H1 (cell line): ENCODE measurements at regions not wholly inside any gene's neighbourhood (a gene's known extent, or its start where the extent isn't known, plus 50 kb on each side); places are given as distances from the start of the nearest gene placed in this dataset.

Experiments
- CTCF ChIA-PET: fragments of 300-600 bp; sonication (Branson Sonifier 250); formaldehyde crosslinking; loops from one replicate; lab custom pipeline; 2021; ENCODE audit not compliant: partially characterized antibody; lab: Charles Lee
- POLR2A ChIA-PET: fragments of 300-600 bp; sonication (Branson Sonifier 250); formaldehyde crosslinking; loops from one replicate; lab custom pipeline; 2021; ENCODE audit warnings: inconsistent platforms; ENCODE audit not compliant: partially characterized antibody; lab: Charles Lee
- DNase-seq, 2 experiments: peaks; one replicate each; pipeline versions ENCODE4 v3.0.0 to v3.0.0-alpha.2; 2010 to 2022; ENCODE audit warnings: low spot score in 2 of 2, low read depth in 1 of 2, mixed read lengths in 1 of 2
- FAIRE-seq: peaks from 2 replicates; lab custom pipeline; 2011; peaks lifted over from hg19 to GRCh38; lab: Jason Lieb, UNC
- H2AFZ ChIP-seq: 2 replicates; pipeline ENCODE4 v1.8.1; 2012; ENCODE audit warnings: low read length, inconsistent platforms
- H2AK5ac ChIP-seq: 2 replicates; pipeline ENCODE4 v1.6.1; 2013; ENCODE audit warnings: low read depth, low read length
- H2BK120ac ChIP-seq: replicated peaks from 2 replicates; pipeline ENCODE3; 2013; ENCODE audit warnings: low read depth, low read length, inconsistent platforms
- H2BK12ac ChIP-seq: 2 replicates; pipeline ENCODE4 v1.6.1; 2013; ENCODE audit warnings: low read depth, low read length
- H2BK15ac ChIP-seq: 2 replicates; pipeline ENCODE4 v1.6.1; 2013; ENCODE audit warnings: low read length
- H2BK20ac ChIP-seq: 2 replicates; pipeline ENCODE4 v1.6.1; 2013; ENCODE audit warnings: low read length
- H2BK5ac ChIP-seq: 2 replicates; pipeline ENCODE4 v1.6.1; 2013; ENCODE audit warnings: low read depth, low read length
- H3K14ac ChIP-seq: 2 replicates; pipeline ENCODE4 v1.6.1; 2013; ENCODE audit warnings: inconsistent platforms; ENCODE audit not compliant: insufficient read length
- H3K18ac ChIP-seq: 2 replicates; pipeline ENCODE4 v1.6.1; 2013; ENCODE audit warnings: low read length; ENCODE audit errors: extremely low read depth
- H3K23ac ChIP-seq: 2 replicates; pipeline ENCODE4 v1.6.1; 2013; ENCODE audit warnings: inconsistent platforms; ENCODE audit not compliant: insufficient read length
- H3K23me2 ChIP-seq: 2 replicates; pipeline ENCODE4 v1.6.1; 2013; ENCODE audit warnings: low read depth, low read length
- H3K27ac ChIP-seq: 2 replicates; pipeline ENCODE4 v1.6.1; 2011; ENCODE audit warnings: low read depth, low read length, inconsistent platforms
- H3K27me3 ChIP-seq, 4 experiments: replicated peaks in 1 of 4; 1 replicate in 1 of 4; 2 replicates in 3 of 4; pipeline versions ENCODE4 v1.6.1 to v1.8.1; 2011 to 2013; ENCODE audit warnings: low read length in 3 of 4, mild to moderate bottlenecking in 3 of 4, inconsistent platforms in 2 of 4, mixed read lengths in 2 of 4, moderate library complexity in 1 of 4; ENCODE audit not compliant: control insufficient read depth in 3 of 4, insufficient read depth in 3 of 4; ENCODE audit errors: extremely low read depth in 1 of 4
- H3K36me3 ChIP-seq, 4 experiments: 2 replicates each; pipeline versions ENCODE4 v1.6.1 to v1.8.1; 2011 to 2013; ENCODE audit warnings: mild to moderate bottlenecking in 4 of 4, low read length in 3 of 4, moderate library complexity in 2 of 4, control low read depth in 1 of 4, inconsistent platforms in 1 of 4; ENCODE audit not compliant: insufficient read depth in 4 of 4, control insufficient read depth in 2 of 4
- H3K4ac ChIP-seq: replicated peaks from 2 replicates; pipeline ENCODE3; 2013; ENCODE audit warnings: low read length, low read depth, mixed read lengths, inconsistent platforms; ENCODE audit not compliant: insufficient read length
- H3K4me1 ChIP-seq, 4 experiments: replicated peaks in 1 of 4; 1 replicate in 1 of 4; 2 replicates in 3 of 4; pipeline versions ENCODE4 v1.6.1 to v1.8.1; 2011 to 2013; ENCODE audit warnings: low read length in 3 of 4, inconsistent platforms in 2 of 4, mixed read lengths in 1 of 4; ENCODE audit not compliant: insufficient read depth in 4 of 4, control insufficient read depth in 3 of 4
- H3K4me2 ChIP-seq, 2 experiments: 2 replicates each; pipeline versions ENCODE4 v1.6.1 to v1.8.1; 2011 to 2013; ENCODE audit warnings: low read depth in 2 of 2, low read length in 2 of 2, control low read depth in 1 of 2, inconsistent platforms in 1 of 2, mild to moderate bottlenecking in 1 of 2; ENCODE audit not compliant: insufficient read depth in 1 of 2
- H3K4me3 ChIP-seq, 4 experiments: fragments of 200-600, 300-600 bp in 1 of 4; sonication (generic), shearing (Covaris generic), sonication (Bioruptor Twin) in 1 of 4; 2 replicates each; pipeline versions ENCODE4 v1.5.1 to v1.8.1; 2011 to 2016; ENCODE audit warnings: low read length in 4 of 4, low read depth in 3 of 4, control low read depth in 2 of 4, inconsistent platforms in 2 of 4, mild to moderate bottlenecking in 2 of 4, mixed read lengths in 1 of 4, moderate library complexity in 1 of 4; ENCODE audit not compliant: insufficient read depth in 2 of 4; ENCODE audit errors: extremely low read depth in 1 of 4
- H3K56ac ChIP-seq: replicated peaks from 2 replicates; pipeline ENCODE3; 2013; ENCODE audit warnings: low read depth, mild to moderate bottlenecking, mixed read lengths, low read length, inconsistent platforms; ENCODE audit not compliant: insufficient read length
- H3K79me1 ChIP-seq: 2 replicates; pipeline ENCODE4 v1.6.1; 2013; ENCODE audit warnings: low read depth, low read length, control low read depth
- H3K79me2 ChIP-seq, 2 experiments: 2 replicates each; pipeline versions ENCODE4 v1.6.1 to v1.8.1; 2012 to 2013; ENCODE audit warnings: low read length in 2 of 2, mild to moderate bottlenecking in 2 of 2, inconsistent platforms in 1 of 2; ENCODE audit not compliant: insufficient read depth in 2 of 2, control insufficient read depth in 1 of 2
- H3K9ac ChIP-seq, 4 experiments: replicated peaks in 1 of 4; 1 replicate in 1 of 4; 2 replicates in 3 of 4; pipeline versions ENCODE4 v1.6.1 to v1.8.1; 2011 to 2013; ENCODE audit warnings: low read depth in 3 of 4, low read length in 3 of 4, control low read depth in 2 of 4, mild to moderate bottlenecking in 2 of 4, moderate library complexity in 2 of 4, inconsistent platforms in 1 of 4; ENCODE audit errors: extremely low read depth in 1 of 4
- H3K9me3 ChIP-seq, 2 experiments: 2 replicates each; pipeline versions ENCODE4 v1.6.1 to v1.8.1; 2012 to 2013; ENCODE audit warnings: mild to moderate bottlenecking in 2 of 2, moderate library complexity in 2 of 2, control low read depth in 1 of 2, inconsistent platforms in 1 of 2, low read depth in 1 of 2, low read length in 1 of 2, mixed read lengths in 1 of 2; ENCODE audit not compliant: insufficient read depth in 2 of 2
- H4K20me1 ChIP-seq, 2 experiments: replicated peaks in 1 of 2; 2 replicates each; pipeline versions ENCODE3 to v1.8.1; 2011 to 2013; ENCODE audit warnings: inconsistent platforms in 2 of 2, low read length in 2 of 2, mild to moderate bottlenecking in 1 of 2; ENCODE audit not compliant: insufficient read depth in 2 of 2, control insufficient read depth in 1 of 2
- H4K5ac ChIP-seq: 2 replicates; pipeline ENCODE4 v1.6.1; 2013; ENCODE audit warnings: low read length, low read depth, mixed read lengths, inconsistent platforms; ENCODE audit not compliant: insufficient read length
- H4K8ac ChIP-seq: 2 replicates; pipeline ENCODE4 v1.8.0; 2013; ENCODE audit warnings: mild to moderate bottlenecking, moderate library complexity, low read length, inconsistent platforms; ENCODE audit not compliant: insufficient read depth; ENCODE audit errors: extremely low read depth
- H4K91ac ChIP-seq: replicated peaks from 2 replicates; pipeline ENCODE3; 2013; ENCODE audit warnings: low read length, mixed read lengths, inconsistent platforms; ENCODE audit not compliant: insufficient read length
- CHD1 ChIP-seq: IDR thresholded peaks from 2 replicates; pipeline ENCODE4 v1.6.1; 2012; ENCODE audit warnings: low read depth, low read length, improper control_type of control experiment
- CHD2 ChIP-seq: IDR thresholded peaks from 2 replicates; pipeline ENCODE4 v1.6.1; 2012; ENCODE audit warnings: low read length, improper control_type of control experiment
- EGR1 ChIP-seq: IDR thresholded peaks from 2 replicates; pipeline ENCODE4 v1.6.1; 2011; ENCODE audit warnings: low read depth, low read length, borderline replicate concordance
- NANOG ChIP-seq: IDR thresholded peaks from 2 replicates; pipeline ENCODE4 v1.6.1; 2011; ENCODE audit warnings: low read length, low read depth, mild to moderate bottlenecking, inconsistent platforms; ENCODE audit not compliant: insufficient read depth, poor library complexity, severe bottlenecking
- NRF1 ChIP-seq: IDR thresholded peaks from 2 replicates; pipeline ENCODE4 v1.6.1; 2011; ENCODE audit warnings: mild to moderate bottlenecking, low read depth, low read length, improper control_type of control experiment
- POU5F1 ChIP-seq: IDR thresholded peaks from 2 replicates; pipeline ENCODE4 v1.6.1; 2011; ENCODE audit warnings: low read depth, mild to moderate bottlenecking, low read length, moderate library complexity
- RAD21 ChIP-seq, 2 experiments: IDR thresholded peaks in 1 of 2; conservative IDR thresholded peaks in 1 of 2; 2 replicates each; pipeline ENCODE4 v1.6.1; 2011; ENCODE audit warnings: low read depth in 2 of 2, low read length in 2 of 2, improper control_type of control experiment in 1 of 2, inconsistent platforms in 1 of 2, mild to moderate bottlenecking in 1 of 2, moderate library complexity in 1 of 2
- SIX5 ChIP-seq: IDR thresholded peaks from 2 replicates; pipeline ENCODE4 v1.6.1; 2011; ENCODE audit warnings: mild to moderate bottlenecking, low read depth, low read length
- SP2 ChIP-seq: IDR thresholded peaks from 2 replicates; pipeline ENCODE4 v1.6.1; 2012; ENCODE audit warnings: mild to moderate bottlenecking, low read length, inconsistent platforms
- TAF1 ChIP-seq: IDR thresholded peaks from 2 replicates; pipeline ENCODE4 v1.6.1; 2011; ENCODE audit warnings: mild to moderate bottlenecking, low read depth, low read length
- TBP ChIP-seq: IDR thresholded peaks from 2 replicates; pipeline ENCODE4 v1.6.1; 2011; ENCODE audit warnings: low read depth, low read length, improper control_type of control experiment
- USF2 ChIP-seq: IDR thresholded peaks from 2 replicates; pipeline ENCODE4 v1.6.1; 2011; ENCODE audit warnings: low read length, improper control_type of control experiment
- WGBS, 2 experiments: shearing (Covaris generic) in 1 of 2; methylation state at CpG; one replicate each; pipeline versions ENCODE4 v1.1.6 to v1.1.7; 2013 to 2015; ENCODE audit warnings: low lambda C conversion rate in 2 of 2, mixed read lengths in 2 of 2, inconsistent platforms in 1 of 2, low coverage in 1 of 2, missing lambda C conversion rate in 1 of 2; ENCODE audit not compliant: insufficient replicate concordance in 2 of 2, insufficient coverage in 1 of 2, insufficient read length in 1 of 2; ENCODE audit errors: extremely low coverage in 1 of 2, missing lambda C conversion rate in 1 of 2; 5-methylcytosine and 5-hydroxymethylcytosine counted together

- POLR2A ChIA-PET: interaction anchor here (0.6 kb wide), 1 partner anchor 93 kb away, joined by 4 read pairs; no protein-coding TSS in a partner anchor
- Histone ChIP-seq H2BK20ac (no peak overlapping the region), H3K14ac (no peak overlapping the region), H3K27ac (no peak overlapping the region), H2BK5ac (no peak overlapping the region), H2AFZ (no peak overlapping the region), H2BK120ac (no peak overlapping the region), H2BK12ac (no peak overlapping the region), H3K36me3 (no peaks in the 10 kb centered on the region), H4K91ac (no peak overlapping the region), H3K79me1 (no peaks in the 10 kb centered on the region), H3K4me2 (no peak overlapping the region), H3K9me3 (no peaks in the 10 kb centered on the region), H3K79me2 (no peaks in the 10 kb centered on the region), H3K23me2 (no peaks in the 10 kb centered on the region), H4K5ac (no peak overlapping the region), H3K56ac (no peak overlapping the region), H4K8ac (no peak overlapping the region), H3K4me3 (no peak overlapping the region), H3K23ac (no peak overlapping the region), H3K9ac (no peak overlapping the region), H3K4me1 (peaks cover 1 to 14% (median 5%) of the 10 kb centered on the region in 4 experiments; a peak in 4 of 7 replicates), H3K18ac (no peak overlapping the region), H2AK5ac (no peak overlapping the region), H3K27me3 (no peaks in the 10 kb centered on the region), H4K20me1 (no peaks in the 10 kb centered on the region), H3K4ac (no peak overlapping the region), H2BK15ac (no peak overlapping the region)
- FAIRE-seq: no peak
- DNase-seq: no peak
- TF ChIP-seq CHD2 (no peak), NRF1 (no peak), USF2 (no peak), SP2 (no peak), RAD21 (IDR thresholded peaks at IDR 0.05 in 1 of 2, conservative IDR thresholded peaks at IDR 0.05 in 1 of 2; ENCODE audit: low read depth in 2 of 2, low read length in 2 of 2) (no peak), EGR1 (no peak), TBP (no peak), POU5F1 (no peak), TAF1 (no peak), NANOG (no peak), CHD1 (no peak), SIX5 (no peak)
- 81% methylated on average over 2 of the region's 2 CpGs; no CpG with 5 or more reads in 1 of the 2 experiments for WGBS, 2 experiments
- CTCF ChIA-PET: interaction anchor here (1.0 kb wide), 1 partner anchor 86 kb away, joined by 3 read pairs; no protein-coding TSS in a partner anchor
Measured at GRCh38 chr9:17929506-17929905, 350.6 kb downstream of the SH3GL2 start.
